ENCODE measurements at regions not wholly inside any gene's neighbourhood (a gene's known extent, or its start where the extent isn't known, plus 50 kb on each side); places are given as distances from the start of the nearest gene placed in this dataset.

GRCh38 chr15:77764095-77764494, 131.4 kb upstream of the LINGO1 start:
- no peak for DNase-seq

GRCh38 chr15:77762747-77763355, 130.1 kb upstream of the LINGO1 start:
- DNase-seq, result no peak

DNA sequence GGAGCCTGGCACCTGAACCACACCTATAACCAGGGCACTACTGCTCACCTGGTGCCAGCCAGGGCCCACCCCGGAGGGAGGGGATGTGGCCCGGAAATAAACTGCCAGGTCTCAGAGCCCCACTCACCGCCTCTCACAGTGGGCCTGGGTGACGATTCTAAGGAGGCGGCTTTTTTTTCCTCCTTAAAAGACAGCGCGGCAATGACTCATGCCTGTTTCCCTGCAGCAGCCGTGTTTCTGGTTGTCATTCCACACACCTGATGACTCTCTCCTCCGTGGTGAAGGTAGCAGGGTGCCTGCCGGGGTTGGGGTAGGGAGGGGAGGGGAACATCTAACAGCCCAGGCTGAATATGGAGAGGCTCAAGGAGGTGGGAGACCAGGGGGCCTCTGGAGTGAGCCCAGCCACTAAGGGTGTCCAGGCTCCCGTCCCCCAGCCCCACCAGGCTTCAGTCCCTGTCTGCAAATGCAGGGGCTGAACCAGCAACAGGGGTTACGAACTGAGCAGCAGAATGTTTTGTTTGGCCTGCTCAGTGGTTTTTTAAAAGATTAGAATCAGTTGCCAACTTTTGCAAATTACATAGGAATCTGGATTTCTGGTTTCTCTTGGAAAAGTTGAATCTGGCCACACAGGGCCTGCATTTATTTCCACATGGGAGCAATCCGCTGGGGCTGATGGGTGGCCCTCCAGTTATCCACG, 127.3 kb upstream of the LINGO1 start:
- no peak for DNase-seq

DNA sequence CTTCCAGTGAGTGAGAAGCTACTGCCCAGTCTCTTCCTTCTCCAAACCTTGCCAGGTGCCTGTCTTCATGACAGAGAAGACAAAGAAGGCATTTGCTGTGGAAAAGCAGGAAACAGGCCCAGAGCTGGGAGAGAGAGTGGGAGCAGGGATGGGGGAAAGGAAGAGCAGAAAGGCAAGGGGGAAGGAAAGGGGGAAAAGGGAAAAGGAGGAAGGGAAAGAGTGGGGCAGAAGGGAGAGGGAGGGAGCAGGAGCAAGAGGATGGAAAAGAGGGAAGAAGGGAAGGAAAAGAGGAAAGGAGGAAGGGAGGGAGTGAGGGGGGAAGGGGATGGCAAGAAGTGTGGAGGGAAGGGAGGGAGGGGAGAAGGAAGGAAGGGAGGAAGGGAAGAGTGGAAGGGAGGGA, 121.2 kb upstream of the LINGO1 start:
- no peak for DNase-seq

- peak; percentile 44 for DNase-seq
Observed at GRCh38 chr15:77753281-77753873, 120.7 kb upstream of the LINGO1 start.

- no peak for DNase-seq
Observed at GRCh38 chr15:77749998-77750540, 117.4 kb upstream of the LINGO1 start.

GRCh38 chr15:77749236-77749997, 116.7 kb upstream of the LINGO1 start:
- DNase-seq, result no peak

GRCh38 chr15:77748078-77749064, 115.7 kb upstream of the LINGO1 start:
- DNase-seq, result no peak

DNA sequence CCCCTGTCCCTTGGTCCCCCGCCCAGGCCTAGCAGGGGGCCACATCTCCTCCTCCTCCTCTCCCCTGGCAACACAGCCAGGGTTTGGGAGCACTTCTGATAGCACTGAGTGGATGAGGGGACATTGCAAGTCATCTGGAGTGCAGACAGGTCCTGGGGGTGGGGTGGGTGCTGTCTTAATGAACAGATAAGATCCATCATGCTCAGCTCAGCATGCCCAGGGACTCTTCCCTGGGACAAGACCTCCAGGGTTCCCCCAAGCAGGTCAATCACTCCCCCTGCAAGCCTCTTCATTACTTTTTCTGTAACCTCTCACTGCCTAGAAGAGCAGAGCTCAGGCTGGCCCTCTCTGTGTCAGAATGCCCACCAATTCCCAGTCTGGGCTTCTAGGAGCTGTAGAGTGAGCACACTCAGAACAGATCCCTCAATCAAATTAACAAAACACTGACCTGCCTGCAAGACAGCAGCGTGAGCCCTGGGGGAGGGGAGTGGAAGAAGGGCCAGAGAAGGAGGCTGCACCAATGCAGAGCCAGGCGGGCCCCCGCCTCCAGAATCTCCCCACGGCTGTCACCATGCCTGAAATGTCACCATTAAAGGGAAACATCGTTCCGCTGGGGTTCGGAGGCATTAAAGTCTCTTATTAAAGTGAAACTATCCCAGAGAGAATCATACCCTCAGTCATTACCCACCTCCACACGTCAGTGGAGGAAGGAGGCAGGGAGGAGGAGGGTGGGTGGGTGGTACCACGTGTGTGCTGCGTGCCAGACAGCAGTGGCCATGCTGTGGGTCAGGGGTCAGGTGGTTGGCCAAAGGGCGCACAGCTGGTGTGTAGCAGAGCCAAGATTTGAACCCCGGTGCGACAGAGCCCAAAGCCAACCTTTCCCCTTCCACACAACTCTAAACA, 114.7 kb upstream of the LINGO1 start:
- DNase-seq, result no peak

DNA sequence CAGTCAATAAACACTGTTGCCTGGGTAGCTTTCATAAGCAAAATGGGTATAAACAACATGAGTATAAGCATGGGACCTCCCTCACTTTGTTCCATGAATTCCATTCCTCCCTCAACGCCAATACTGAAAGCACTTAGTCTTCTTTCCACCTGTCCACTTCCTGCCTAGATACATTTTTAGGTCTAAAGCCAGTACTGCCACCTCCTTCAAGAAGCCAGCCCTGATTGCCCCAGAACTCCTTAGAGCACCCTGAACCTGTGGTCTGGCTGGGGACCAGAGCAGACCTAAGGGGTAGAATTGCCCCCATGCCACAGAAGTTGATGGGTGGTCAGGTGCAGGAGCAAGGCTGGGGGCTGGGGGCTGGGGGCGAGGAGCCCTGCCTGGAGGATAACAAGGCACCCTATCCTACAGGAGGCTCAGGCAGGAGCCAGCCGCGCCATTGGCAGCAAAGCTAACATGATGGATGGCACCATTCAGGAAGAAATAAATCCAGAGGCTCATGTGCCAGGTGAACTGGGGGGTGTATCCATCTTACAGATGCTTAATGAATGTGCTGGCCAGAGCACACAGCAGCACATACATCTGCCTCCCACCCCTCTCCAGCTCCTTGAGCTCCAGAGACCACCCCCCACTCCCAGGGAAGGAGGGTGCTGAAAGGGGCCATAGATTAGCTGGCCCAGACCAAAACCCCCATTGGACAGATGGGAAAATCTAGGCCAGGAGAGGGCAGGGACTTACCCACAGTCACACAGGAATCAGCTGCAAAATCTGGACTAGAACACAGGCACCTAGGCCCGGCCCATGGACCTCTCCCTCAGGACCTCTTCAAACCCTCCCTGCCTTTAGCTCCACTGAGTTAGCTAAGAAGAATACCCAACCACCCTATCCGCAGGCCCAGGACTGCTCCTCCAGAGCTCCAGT, 113.8 kb upstream of the LINGO1 start:
- no peak for DNase-seq

DNA sequence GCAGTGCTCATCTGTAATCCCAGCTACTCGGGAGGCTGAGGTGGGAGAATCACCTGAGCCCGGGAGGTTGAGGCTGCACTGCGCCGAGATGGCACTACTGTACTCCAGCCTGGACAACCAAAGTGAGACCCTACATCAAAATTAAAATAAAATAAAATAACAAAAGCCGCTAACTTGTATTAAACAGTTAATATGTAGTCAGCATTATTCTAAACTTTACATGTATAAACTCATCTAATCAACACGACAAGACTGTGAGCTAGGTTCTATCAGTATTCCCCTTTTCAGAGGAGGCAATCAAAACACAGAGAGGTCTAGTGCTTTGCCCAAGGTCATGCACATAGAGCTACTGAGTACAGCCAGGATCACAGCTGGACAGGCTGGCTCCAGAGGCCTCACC, 111.7 kb upstream of the LINGO1 start:
- DNase-seq, result no peak

- no peak for DNase-seq
Observed at GRCh38 chr15:77742570-77742969, 109.9 kb upstream of the LINGO1 start.

- no peak for DNase-seq
Observed at GRCh38 chr15:77742127-77742526, 109.4 kb upstream of the LINGO1 start.

DNA sequence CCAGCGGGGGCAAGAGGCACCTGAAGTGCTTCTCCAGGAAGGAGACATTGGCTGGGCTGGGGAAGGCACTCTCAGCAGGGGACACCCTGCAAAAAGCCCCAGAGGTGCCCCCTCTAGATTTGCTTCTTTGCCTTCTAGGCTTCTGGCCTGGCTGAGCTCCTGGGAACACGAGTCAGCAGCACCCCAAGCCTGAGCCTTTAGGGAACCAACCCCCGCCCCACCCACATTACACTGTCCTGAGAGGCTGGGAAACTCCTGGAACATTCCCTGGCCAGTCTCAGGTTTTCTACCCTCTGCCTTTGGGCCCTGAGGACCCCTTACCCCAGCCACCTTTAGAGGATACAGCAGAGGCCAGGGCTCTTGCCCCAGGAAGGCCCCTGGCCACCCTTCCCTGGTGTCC, 108.4 kb upstream of the LINGO1 start:
- DNase-seq, result no peak

- DNase-seq, result no peak
Observed at GRCh38 chr15:77739591-77740378, 107.1 kb upstream of the LINGO1 start.

GRCh38 chr15:77738441-77739302, 106.0 kb upstream of the LINGO1 start:
- no peak for DNase-seq

DNA sequence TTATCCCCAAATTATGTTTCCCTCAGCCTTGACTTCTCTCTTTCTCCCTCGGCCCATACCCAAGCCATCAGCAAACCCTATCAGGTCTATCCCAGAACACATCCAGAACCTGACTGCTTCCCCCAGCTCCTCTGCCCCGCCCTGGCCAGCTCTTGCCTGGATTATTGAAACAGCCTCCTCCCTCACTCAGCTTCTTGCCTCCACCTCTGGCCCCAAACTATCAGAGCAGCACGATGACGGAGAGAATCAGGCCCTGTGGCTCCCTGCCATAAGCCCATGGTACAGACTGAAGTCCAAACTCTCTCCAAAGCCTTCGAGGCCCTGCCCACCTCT, 105.3 kb upstream of the LINGO1 start:
- no peak for DNase-seq
